GM12891 (cell line): ENCODE measurements at regions not wholly inside any gene's neighbourhood (a gene's known extent, or its start where the extent isn't known, plus 50 kb on each side); places are given as distances from the start of the nearest gene placed in this dataset.

Experiments used
- DNase-seq: peaks from one replicate; pipeline ENCODE4 v3.0.0; 2011; ENCODE audit warnings: low spot score; ENCODE audit not compliant: insufficient read length
- FAIRE-seq: peaks from 2 replicates; lab custom pipeline; 2011; peaks lifted over from hg19 to GRCh38; lab: Jason Lieb, UNC
- PAX5 ChIP-seq: IDR thresholded peaks from 2 replicates; pipeline ENCODE4 v1.6.1; 2011; ENCODE audit warnings: low read length, moderate library complexity, mild to moderate bottlenecking; ENCODE audit not compliant: insufficient read depth, severe bottlenecking
- POLR2A ChIP-seq: IDR thresholded peaks from 2 replicates; pipeline ENCODE4 v1.6.1; 2011; ENCODE audit warnings: low read depth, low read length, control low read depth
- POLR2AphosphoS5 ChIP-seq: IDR thresholded peaks from 2 replicates; pipeline ENCODE4 v1.6.1; 2011; ENCODE audit warnings: low read depth, low read length, control low read depth
- POU2F2 ChIP-seq: IDR thresholded peaks from 2 replicates; pipeline ENCODE4 v1.6.1; 2011; ENCODE audit warnings: low read depth, mild to moderate bottlenecking, control low read depth, low read length, moderate library complexity
- SPI1 ChIP-seq: IDR thresholded peaks from 2 replicates; pipeline ENCODE4 v1.6.1; 2011; ENCODE audit warnings: low read depth, low read length, control low read depth
- TAF1 ChIP-seq: IDR thresholded peaks from 2 replicates; pipeline ENCODE4 v1.6.1; 2011; ENCODE audit warnings: low read depth, low read length, control low read depth

- TF ChIP-seq POU2F2: no peak
- no peak for TF ChIP-seq SPI1
- no peak for TF ChIP-seq POLR2A
- FAIRE-seq: no peak
- DNase-seq: no peak
Measured at GRCh38 chr2:117128461-117128860, 686.0 kb upstream of the DDX18 start.

GRCh38 chr2:117137371-117137770 is 677.1 kb upstream of the DDX18 start:
- no peak for TF ChIP-seq PAX5
- TF ChIP-seq SPI1: no peak
- TF ChIP-seq POLR2A: no peak
- TF ChIP-seq POLR2AphosphoS5: no peak
- TF ChIP-seq TAF1: no peak
- no peak for TF ChIP-seq POU2F2
- no peak for FAIRE-seq
- no peak for DNase-seq

GRCh38 chr2:117169036-117169765 is 645.3 kb upstream of the DDX18 start:
- DNase-seq: no peak
- FAIRE-seq: no peak
- no peak for TF ChIP-seq POU2F2
- no peak for TF ChIP-seq PAX5
- no peak for TF ChIP-seq TAF1
- TF ChIP-seq SPI1: no peak
- no peak for TF ChIP-seq POLR2A
- no peak for TF ChIP-seq POLR2AphosphoS5

- TF ChIP-seq SPI1 (no peak), PAX5 (no peak), POU2F2 (no peak), POLR2AphosphoS5 (no peak), TAF1 (no peak), POLR2A (no peak)
- no peak for DNase-seq
- no peak for FAIRE-seq
Measured at GRCh38 chr2:117170897-117171296, 643.6 kb upstream of the DDX18 start.

- FAIRE-seq (no peak), DNase-seq (no peak)
- no peak for TF ChIP-seq POLR2AphosphoS5
Measured at GRCh38 chr2:117179405-117179804, 635.1 kb upstream of the DDX18 start.

GRCh38 chr2:117190856-117191559 is 623.5 kb upstream of the DDX18 start:
- no peak for TF ChIP-seq SPI1
- TF ChIP-seq POU2F2: no peak
- no peak for TF ChIP-seq TAF1
- TF ChIP-seq POLR2A: no peak
- no peak for TF ChIP-seq PAX5
- TF ChIP-seq POLR2AphosphoS5: no peak
- DNase-seq: no peak
- FAIRE-seq: no peak

GRCh38 chr2:117195381-117195780 is 619.1 kb upstream of the DDX18 start:
- DNase-seq: no peak
- FAIRE-seq: no peak

GRCh38 chr2:117199511-117199910 is 615.0 kb upstream of the DDX18 start:
- no peak for FAIRE-seq
- TF ChIP-seq POLR2AphosphoS5 (no peak), POLR2A (no peak), PAX5 (no peak), TAF1 (no peak), SPI1 (no peak), POU2F2 (no peak)

More at GRCh38 chr2:117195381-117195780, 619.1 kb upstream of the DDX18 start:
- no peak for TF ChIP-seq TAF1

GRCh38 chr2:117212562-117212961 is 601.9 kb upstream of the DDX18 start:
- no peak for FAIRE-seq
- TF ChIP-seq SPI1 (no peak), POLR2AphosphoS5 (no peak), PAX5 (no peak), TAF1 (no peak), POU2F2 (no peak), POLR2A (no peak)

More at GRCh38 chr2:117199511-117199910, 615.0 kb upstream of the DDX18 start:
- no peak for DNase-seq

GRCh38 chr2:117217145-117217544 is 597.3 kb upstream of the DDX18 start:
- FAIRE-seq: no peak
- no peak for TF ChIP-seq PAX5
- no peak for TF ChIP-seq TAF1
- DNase-seq: no peak

More at GRCh38 chr2:117212562-117212961, 601.9 kb upstream of the DDX18 start:
- DNase-seq: no peak

- DNase-seq: no peak
- no peak for FAIRE-seq
- TF ChIP-seq POU2F2 (no peak), POLR2AphosphoS5 (no peak), TAF1 (no peak), PAX5 (no peak), POLR2A (no peak), SPI1 (no peak)
Measured at GRCh38 chr2:117222809-117223208, 591.7 kb upstream of the DDX18 start.
